ENCODE measurements at regions not wholly inside any gene's neighbourhood (a gene's known extent, or its start where the extent isn't known, plus 50 kb on each side); places are given as distances from the start of the nearest gene placed in this dataset.
"Not testable (repeated sequence)": the region's sequence is repeated elsewhere in the genome, so short reads cannot be mapped to it uniquely, and the experiment has no call there.

DNA sequence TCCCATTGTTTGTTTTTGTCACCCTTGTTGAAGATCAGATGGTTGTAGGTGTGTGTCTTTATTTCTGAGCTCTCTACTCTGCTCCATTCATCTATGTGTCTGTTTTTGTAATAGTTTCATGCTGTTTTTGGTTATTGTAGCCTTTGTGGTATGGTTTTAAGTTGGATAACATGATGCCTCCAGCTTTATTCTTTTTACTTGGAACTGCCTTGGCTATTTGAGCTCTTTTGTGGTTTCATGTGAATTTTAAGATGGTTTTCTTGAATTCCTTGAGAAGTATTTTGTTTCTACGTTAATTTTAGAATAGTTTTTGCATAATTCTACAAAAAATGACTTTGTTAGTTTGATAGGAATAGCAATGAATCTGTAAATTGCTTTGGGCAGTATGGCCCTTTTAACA lies 170.0 kb upstream of the IGFBP3 start:
- no peak overlapping the region for H3K27ac ChIP-seq (ENCODE audit: low read depth, low read length, poor library complexity, severe bottlenecking)
- no peak overlapping the region for H3K4me3 ChIP-seq (ENCODE audit: low read depth, low read length, poor library complexity, severe bottlenecking)
- H3K79me2 ChIP-seq (ENCODE audit: insufficient read depth, low read depth, low read length) = no peaks in the 10 kb centered on the region
- no TSS peak for BruUV-seq (replicated peaks)
- ChIA-PET CTCF (ENCODE audit: unreplicated experiment) (no interaction called here), POLR2A (interaction anchor here (0.6 kb wide), 1 partner anchor 994 kb away, joined by 3 read pairs; no protein-coding TSS in a partner anchor)
- no peaks in the 10 kb centered on the region for H3K36me3 ChIP-seq (ENCODE audit: insufficient read depth, low read length)
- H3K4me2 ChIP-seq (ENCODE audit: low read length) = no peak overlapping the region
- DNase-seq (ENCODE audit: low spot score) = no peak
- no peaks in the 10 kb centered on the region for H3K4me1 ChIP-seq (ENCODE audit: insufficient read depth, low read length, poor library complexity, severe bottlenecking)
- TF ChIP-seq EZH2phosphoT487 (IDR thresholded peaks at IDR 0.05; ENCODE audit: borderline replicate concordance, low read depth, low read length) = no peak
- TF ChIP-seq, protein P1, sequence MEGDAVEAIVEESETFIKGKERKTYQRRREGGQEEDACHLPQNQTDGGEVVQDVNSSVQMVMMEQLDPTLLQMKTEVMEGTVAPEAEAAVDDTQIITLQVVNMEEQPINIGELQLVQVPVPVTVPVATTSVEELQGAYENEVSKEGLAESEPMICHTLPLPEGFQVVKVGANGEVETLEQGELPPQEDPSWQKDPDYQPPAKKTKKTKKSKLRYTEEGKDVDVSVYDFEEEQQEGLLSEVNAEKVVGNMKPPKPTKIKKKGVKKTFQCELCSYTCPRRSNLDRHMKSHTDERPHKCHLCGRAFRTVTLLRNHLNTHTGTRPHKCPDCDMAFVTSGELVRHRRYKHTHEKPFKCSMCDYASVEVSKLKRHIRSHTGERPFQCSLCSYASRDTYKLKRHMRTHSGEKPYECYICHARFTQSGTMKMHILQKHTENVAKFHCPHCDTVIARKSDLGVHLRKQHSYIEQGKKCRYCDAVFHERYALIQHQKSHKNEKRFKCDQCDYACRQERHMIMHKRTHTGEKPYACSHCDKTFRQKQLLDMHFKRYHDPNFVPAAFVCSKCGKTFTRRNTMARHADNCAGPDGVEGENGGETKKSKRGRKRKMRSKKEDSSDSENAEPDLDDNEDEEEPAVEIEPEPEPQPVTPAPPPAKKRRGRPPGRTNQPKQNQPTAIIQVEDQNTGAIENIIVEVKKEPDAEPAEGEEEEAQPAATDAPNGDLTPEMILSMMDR (conservative IDR thresholded peaks at IDR 0.05; ENCODE audit: low read length) = no peak
- no peaks in the 10 kb centered on the region for H3K9me3 ChIP-seq (ENCODE audit: low read length)
- H4K20me1 ChIP-seq (ENCODE audit: insufficient read depth, low read length) = no peaks in the 10 kb centered on the region
- no peak overlapping the region for H2AFZ ChIP-seq (ENCODE audit: low read length)
- intact Hi-C loops (cut with micrococcal nuclease; ENCODE audit: unreplicated experiment) = no loop called here
- no peaks in the 10 kb centered on the region for H3K9me2 ChIP-seq (ENCODE audit: insufficient read depth, low read length)

- Histone ChIP-seq H3K36me3 (ENCODE audit: insufficient read depth, low read length) (no peaks in the 10 kb centered on the region), H3K4me3 (ENCODE audit: low read depth, low read length, poor library complexity, severe bottlenecking) (no peak overlapping the region), H3K4me2 (ENCODE audit: low read length) (no peak overlapping the region), H3K4me1 (ENCODE audit: insufficient read depth, low read length, poor library complexity, severe bottlenecking) (no peaks in the 10 kb centered on the region), H3K27ac (ENCODE audit: low read depth, low read length, poor library complexity, severe bottlenecking) (no peak overlapping the region), H3K9me2 (ENCODE audit: insufficient read depth, low read length) (no peaks in the 10 kb centered on the region), H3K9me3 (ENCODE audit: low read length) (no peaks in the 10 kb centered on the region), H2AFZ (ENCODE audit: low read length) (no peak overlapping the region), H4K20me1 (ENCODE audit: insufficient read depth, low read length) (no peaks in the 10 kb centered on the region), H3K79me2 (ENCODE audit: insufficient read depth, low read depth, low read length) (no peaks in the 10 kb centered on the region)
- ChIA-PET CTCF (ENCODE audit: unreplicated experiment) (no interaction called here), POLR2A (no interaction called here)
- no TSS peak for BruUV-seq (replicated peaks)
- no peak for DNase-seq (ENCODE audit: low spot score)
- no peak for TF ChIP-seq EZH2phosphoT487 (IDR thresholded peaks at IDR 0.05; ENCODE audit: borderline replicate concordance, low read depth, low read length)
- TF ChIP-seq, protein P1 (conservative IDR thresholded peaks at IDR 0.05; ENCODE audit: low read length) = no peak
- intact Hi-C loops (cut with micrococcal nuclease; ENCODE audit: unreplicated experiment) = no loop called here
Measured at GRCh38 chr7:46089281-46089680, 168.2 kb upstream of the IGFBP3 start.

- H3K4me2 ChIP-seq (ENCODE audit: low read length); DNase-seq (ENCODE audit: low spot score); H4K20me1 ChIP-seq (ENCODE audit: insufficient read depth, low read length); intact Hi-C loops (cut with micrococcal nuclease; ENCODE audit: unreplicated experiment); H3K79me2 ChIP-seq (ENCODE audit: insufficient read depth, low read depth, low read length); H3K4me3 ChIP-seq (ENCODE audit: low read depth, low read length, poor library complexity, severe bottlenecking); H3K4me1 ChIP-seq (ENCODE audit: insufficient read depth, low read length, poor library complexity, severe bottlenecking); POLR2A ChIA-PET; H3K9me3 ChIP-seq (ENCODE audit: low read length); H3K9me2 ChIP-seq (ENCODE audit: insufficient read depth, low read length); H2AFZ ChIP-seq (ENCODE audit: low read length); BruUV-seq (replicated peaks); H3K27ac ChIP-seq (ENCODE audit: low read depth, low read length, poor library complexity, severe bottlenecking); H3K36me3 ChIP-seq (ENCODE audit: insufficient read depth, low read length): not testable (repeated sequence)
- CTCF ChIA-PET (ENCODE audit: unreplicated experiment) = interaction anchor here (0.5 kb wide), 1 partner anchor 34 kb away, joined by 3 read pairs; no protein-coding TSS in a partner anchor
Measured at GRCh38 chr7:46088486-46088885, 167.4 kb upstream of the IGFBP3 start.
